HL-60 (cell line): ENCODE measurements at regions not wholly inside any gene's neighbourhood (a gene's known extent, or its start where the extent isn't known, plus 50 kb on each side); places are given as distances from the start of the nearest gene placed in this dataset.

Source experiments
- DNase-seq, 2 experiments: peaks; one replicate each; pipeline ENCODE4 v3.0.0-alpha.2; 2010 to 2020; ENCODE audit warnings: low read depth in 1 of 2, low spot score in 1 of 2
- H3K27ac ChIP-seq: fragments of 250-450 bp; sonication (Bioruptor Pico); replicated peaks from 2 replicates; pipeline ENCODE4 v1.5.1; 2020; ENCODE audit warnings: mild to moderate bottlenecking, moderate library complexity
- H3K27me3 ChIP-seq: fragments of 250-450 bp; sonication (Bioruptor Pico); 2 replicates; pipeline ENCODE4 v1.5.1; 2021; ENCODE audit warnings: mild to moderate bottlenecking, moderate library complexity; ENCODE audit not compliant: insufficient read depth, poor library complexity, severe bottlenecking
- H3K4me3 ChIP-seq: replicated peaks from 2 replicates; pipeline ENCODE4 v1.5.1; 2011; ENCODE audit warnings: mild to moderate bottlenecking, control low read depth, low read length; ENCODE audit not compliant: insufficient read depth
- GABPA ChIP-seq: IDR thresholded peaks from 2 replicates; pipeline ENCODE4 v1.6.1; 2012; ENCODE audit warnings: low read depth
- POLR2AphosphoS5 ChIP-seq: IDR thresholded peaks from 2 replicates; pipeline ENCODE4 v1.6.1; 2012; ENCODE audit warnings: low read depth
- SPI1 ChIP-seq: IDR thresholded peaks from 2 replicates; pipeline ENCODE4 v1.6.1; 2012; ENCODE audit warnings: low read depth, mild to moderate bottlenecking, borderline replicate concordance
- TF ChIP-seq, protein P1 (sequence below): IDR thresholded peaks from one replicate; pipeline ENCODE4 v1.5.1; 2011; ENCODE audit warnings: low read length, control low read depth, inconsistent platforms; ENCODE audit not compliant: insufficient read depth
- TF ChIP-seq, protein P2 (sequence below): IDR thresholded peaks from 2 replicates; pipeline ENCODE4 v1.6.1; 2012; ENCODE audit warnings: low read depth; ENCODE audit not compliant: insufficient replicate concordance

DNA sequence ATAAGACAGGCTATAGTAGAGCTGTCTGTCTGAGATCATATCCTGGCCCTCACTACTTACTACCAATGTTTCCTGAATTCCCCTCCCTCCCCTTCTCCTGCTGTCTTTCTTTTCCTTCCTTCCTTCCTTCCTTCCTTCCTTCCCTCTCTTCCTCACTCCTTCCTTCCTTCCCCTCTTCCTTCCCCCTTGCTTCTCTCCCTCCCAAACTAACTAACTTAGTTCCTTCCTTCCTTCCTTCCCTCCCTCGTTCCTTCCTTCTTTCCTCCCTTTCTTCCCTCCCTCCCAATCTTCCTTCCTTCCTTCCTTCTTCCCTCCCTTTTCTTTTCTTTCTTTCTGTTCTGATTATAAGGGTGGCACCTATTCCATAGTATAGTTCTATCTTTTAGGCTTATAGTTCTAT lies 150.0 kb upstream of the GDNF start:
- no peak for DNase-seq
- TF ChIP-seq GABPA (no peak), POLR2AphosphoS5 (no peak)
- TF ChIP-seq, protein P1, sequence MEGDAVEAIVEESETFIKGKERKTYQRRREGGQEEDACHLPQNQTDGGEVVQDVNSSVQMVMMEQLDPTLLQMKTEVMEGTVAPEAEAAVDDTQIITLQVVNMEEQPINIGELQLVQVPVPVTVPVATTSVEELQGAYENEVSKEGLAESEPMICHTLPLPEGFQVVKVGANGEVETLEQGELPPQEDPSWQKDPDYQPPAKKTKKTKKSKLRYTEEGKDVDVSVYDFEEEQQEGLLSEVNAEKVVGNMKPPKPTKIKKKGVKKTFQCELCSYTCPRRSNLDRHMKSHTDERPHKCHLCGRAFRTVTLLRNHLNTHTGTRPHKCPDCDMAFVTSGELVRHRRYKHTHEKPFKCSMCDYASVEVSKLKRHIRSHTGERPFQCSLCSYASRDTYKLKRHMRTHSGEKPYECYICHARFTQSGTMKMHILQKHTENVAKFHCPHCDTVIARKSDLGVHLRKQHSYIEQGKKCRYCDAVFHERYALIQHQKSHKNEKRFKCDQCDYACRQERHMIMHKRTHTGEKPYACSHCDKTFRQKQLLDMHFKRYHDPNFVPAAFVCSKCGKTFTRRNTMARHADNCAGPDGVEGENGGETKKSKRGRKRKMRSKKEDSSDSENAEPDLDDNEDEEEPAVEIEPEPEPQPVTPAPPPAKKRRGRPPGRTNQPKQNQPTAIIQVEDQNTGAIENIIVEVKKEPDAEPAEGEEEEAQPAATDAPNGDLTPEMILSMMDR = no peak
- TF ChIP-seq, protein P2, sequence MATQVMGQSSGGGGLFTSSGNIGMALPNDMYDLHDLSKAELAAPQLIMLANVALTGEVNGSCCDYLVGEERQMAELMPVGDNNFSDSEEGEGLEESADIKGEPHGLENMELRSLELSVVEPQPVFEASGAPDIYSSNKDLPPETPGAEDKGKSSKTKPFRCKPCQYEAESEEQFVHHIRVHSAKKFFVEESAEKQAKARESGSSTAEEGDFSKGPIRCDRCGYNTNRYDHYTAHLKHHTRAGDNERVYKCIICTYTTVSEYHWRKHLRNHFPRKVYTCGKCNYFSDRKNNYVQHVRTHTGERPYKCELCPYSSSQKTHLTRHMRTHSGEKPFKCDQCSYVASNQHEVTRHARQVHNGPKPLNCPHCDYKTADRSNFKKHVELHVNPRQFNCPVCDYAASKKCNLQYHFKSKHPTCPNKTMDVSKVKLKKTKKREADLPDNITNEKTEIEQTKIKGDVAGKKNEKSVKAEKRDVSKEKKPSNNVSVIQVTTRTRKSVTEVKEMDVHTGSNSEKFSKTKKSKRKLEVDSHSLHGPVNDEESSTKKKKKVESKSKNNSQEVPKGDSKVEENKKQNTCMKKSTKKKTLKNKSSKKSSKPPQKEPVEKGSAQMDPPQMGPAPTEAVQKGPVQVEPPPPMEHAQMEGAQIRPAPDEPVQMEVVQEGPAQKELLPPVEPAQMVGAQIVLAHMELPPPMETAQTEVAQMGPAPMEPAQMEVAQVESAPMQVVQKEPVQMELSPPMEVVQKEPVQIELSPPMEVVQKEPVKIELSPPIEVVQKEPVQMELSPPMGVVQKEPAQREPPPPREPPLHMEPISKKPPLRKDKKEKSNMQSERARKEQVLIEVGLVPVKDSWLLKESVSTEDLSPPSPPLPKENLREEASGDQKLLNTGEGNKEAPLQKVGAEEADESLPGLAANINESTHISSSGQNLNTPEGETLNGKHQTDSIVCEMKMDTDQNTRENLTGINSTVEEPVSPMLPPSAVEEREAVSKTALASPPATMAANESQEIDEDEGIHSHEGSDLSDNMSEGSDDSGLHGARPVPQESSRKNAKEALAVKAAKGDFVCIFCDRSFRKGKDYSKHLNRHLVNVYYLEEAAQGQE = no peak
- Histone ChIP-seq H3K4me3 (no peak overlapping the region), H3K27ac (no peak overlapping the region), H3K27me3 (peaks cover 2% of the 10 kb centered on the region)

DNA sequence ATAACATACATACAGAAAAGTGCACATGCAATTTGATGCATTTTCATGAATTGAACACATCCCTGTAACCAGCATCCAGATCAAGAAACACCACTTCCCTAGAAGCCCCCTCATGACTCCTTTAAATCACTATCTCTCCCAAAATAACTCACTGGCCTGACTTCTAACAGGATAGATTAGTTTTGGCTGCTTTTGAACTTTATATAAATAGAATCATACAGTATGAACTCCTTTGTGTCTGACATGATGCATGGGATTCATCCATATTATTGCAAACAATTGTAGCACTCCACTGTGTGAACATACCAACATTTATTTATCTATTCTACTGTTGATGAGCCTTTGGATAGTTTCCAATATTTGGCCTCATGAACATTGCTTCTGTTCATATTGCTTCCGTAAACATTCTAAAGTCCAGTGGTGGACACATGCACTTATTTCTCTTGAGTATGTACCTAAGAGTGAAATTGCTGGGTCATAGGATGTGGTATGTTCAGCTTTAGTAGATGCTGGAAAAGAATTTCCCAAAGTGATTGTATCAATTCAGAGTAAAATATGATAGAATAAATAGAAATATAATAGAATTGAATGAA lies 148.7 kb upstream of the GDNF start:
- Histone ChIP-seq H3K27ac (no peak overlapping the region), H3K27me3 (peaks cover 2% of the 10 kb centered on the region), H3K4me3 (no peak overlapping the region)
- no peak for DNase-seq
- TF ChIP-seq GABPA = no peak
- TF ChIP-seq POLR2AphosphoS5 = no peak
- TF ChIP-seq, protein P2 = no peak
- TF ChIP-seq, protein P1 = no peak
- TF ChIP-seq SPI1 = no peak

DNA sequence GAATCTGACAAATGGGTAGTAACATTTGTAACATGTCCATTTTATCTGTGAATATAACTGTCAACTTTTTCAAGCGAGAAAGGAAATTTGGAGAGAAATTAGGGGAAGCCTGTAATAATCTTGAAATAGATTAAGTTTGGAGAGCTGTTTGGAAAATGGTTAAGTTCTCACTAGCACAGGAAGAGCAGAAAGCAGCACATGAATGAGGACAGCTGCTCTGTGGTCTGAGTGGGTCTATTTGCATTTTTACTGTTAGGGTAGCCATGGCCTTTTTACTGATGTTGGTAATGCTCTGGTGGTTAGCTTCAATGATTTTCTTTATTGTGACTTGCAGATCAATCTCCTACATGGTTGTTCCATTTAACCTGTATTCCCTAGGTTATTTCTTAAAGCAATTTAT lies 144.5 kb upstream of the GDNF start:
- DNase-seq = no peak
- TF ChIP-seq, protein P2 = no peak
- TF ChIP-seq GABPA (no peak), POLR2AphosphoS5 (no peak), SPI1 (no peak)
- TF ChIP-seq, protein P1 = no peak

More for the DNA sequence above, 144.5 kb upstream of the GDNF start:
- Histone ChIP-seq H3K27ac (no peak overlapping the region), H3K27me3 (peaks cover 4% of the 10 kb centered on the region), H3K4me3 (no peak overlapping the region)
